GM13977 (cell line): ENCODE measurements at regions not wholly inside any gene's neighbourhood (a gene's known extent, or its start where the extent isn't known, plus 50 kb on each side); places are given as distances from the start of the nearest gene placed in this dataset.

ENCODE experiments used
- DNase-seq: peaks from one replicate; pipeline ENCODE4 v3.0.0; 2012; ENCODE audit warnings: low spot score
- CTCF ChIP-seq: IDR thresholded peaks from 2 replicates; pipeline ENCODE4 v1.5.1; 2012; ENCODE audit warnings: mild to moderate bottlenecking, control low read depth; ENCODE audit not compliant: insufficient read depth; ENCODE audit errors: extremely low read depth, missing control alignments
- in situ Hi-C: fragments of 300-500 bp; cut with MboI; formaldehyde crosslinking; loops from one replicate; pipeline ENCODE4 v1.12.0; 2022; ENCODE audit warnings: low sequenced_read_pairs, low pct_unique_long_range_greater_than_20kb, mixed read lengths, inconsistent platforms; ENCODE audit not compliant: unreplicated experiment

GRCh38 chr14:65360144-65360784, 52.3 kb upstream of the FUT8 start:
- DNase-seq, result no peak

DNA sequence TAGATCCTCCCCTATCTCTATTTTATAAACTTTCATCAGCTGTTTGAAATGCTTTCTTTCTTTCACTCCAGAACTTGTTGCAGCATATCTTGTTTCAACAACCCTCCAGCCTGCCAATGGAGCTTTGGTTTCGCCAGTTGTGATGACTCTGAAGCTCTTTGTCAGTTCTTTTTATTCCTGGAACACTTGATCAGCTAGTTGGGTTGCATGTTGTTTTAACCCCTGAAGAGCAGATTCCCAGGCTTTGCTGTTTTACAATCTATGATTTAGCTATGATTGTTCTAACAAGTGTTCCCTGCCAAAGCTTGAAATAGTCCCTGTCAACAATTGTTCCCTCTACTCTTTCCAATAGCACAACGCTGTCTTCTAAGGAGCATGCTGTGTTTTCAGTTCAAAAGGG, 50.6 kb upstream of the FUT8 start:
- DNase-seq, result no peak
- no peak for TF ChIP-seq CTCF
- in situ Hi-C loops, result no loop called here

More at GRCh38 chr14:65360144-65360784, 52.3 kb upstream of the FUT8 start:
- in situ Hi-C loops, result no loop called here
- TF ChIP-seq CTCF, result no peak
